GM12891 (cell line): ENCODE measurements at regions not wholly inside any gene's neighbourhood (a gene's known extent, or its start where the extent isn't known, plus 50 kb on each side); places are given as distances from the start of the nearest gene placed in this dataset.
A peak's percentile ranks its signal among the peaks of the same experiment; 100 is the strongest.
"Not testable (repeated sequence)": the region's sequence is repeated elsewhere in the genome, so short reads cannot be mapped to it uniquely, and the experiment has no call there.

Source experiments
- DNase-seq: peaks from one replicate; pipeline ENCODE4 v3.0.0; 2011; ENCODE audit warnings: low spot score; ENCODE audit not compliant: insufficient read length
- FAIRE-seq: peaks from 2 replicates; lab custom pipeline; 2011; peaks lifted over from hg19 to GRCh38; lab: Jason Lieb, UNC
- PAX5 ChIP-seq: IDR thresholded peaks from 2 replicates; pipeline ENCODE4 v1.6.1; 2011; ENCODE audit warnings: low read length, moderate library complexity, mild to moderate bottlenecking; ENCODE audit not compliant: insufficient read depth, severe bottlenecking
- POLR2A ChIP-seq: IDR thresholded peaks from 2 replicates; pipeline ENCODE4 v1.6.1; 2011; ENCODE audit warnings: low read depth, low read length, control low read depth
- POLR2AphosphoS5 ChIP-seq: IDR thresholded peaks from 2 replicates; pipeline ENCODE4 v1.6.1; 2011; ENCODE audit warnings: low read depth, low read length, control low read depth
- POU2F2 ChIP-seq: IDR thresholded peaks from 2 replicates; pipeline ENCODE4 v1.6.1; 2011; ENCODE audit warnings: low read depth, mild to moderate bottlenecking, control low read depth, low read length, moderate library complexity
- SPI1 ChIP-seq: IDR thresholded peaks from 2 replicates; pipeline ENCODE4 v1.6.1; 2011; ENCODE audit warnings: low read depth, low read length, control low read depth
- TAF1 ChIP-seq: IDR thresholded peaks from 2 replicates; pipeline ENCODE4 v1.6.1; 2011; ENCODE audit warnings: low read depth, low read length, control low read depth

DNA sequence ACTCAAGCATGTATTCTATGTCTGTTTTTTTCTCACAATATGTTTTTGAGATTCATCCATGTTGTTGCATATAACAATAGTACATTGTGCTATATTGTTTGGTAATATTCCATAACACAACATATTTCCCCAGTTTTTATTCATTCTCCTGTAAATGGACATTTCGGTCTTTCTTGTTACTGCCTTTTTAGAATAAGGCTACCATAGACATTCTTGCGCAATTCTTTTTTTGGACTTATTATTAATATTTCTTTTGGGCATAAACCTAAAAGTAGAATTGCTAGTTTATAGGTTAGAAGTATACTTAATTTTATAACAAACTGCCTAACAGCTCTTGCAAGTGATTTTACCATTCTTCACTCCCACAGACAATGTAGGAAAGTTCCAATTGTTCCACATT, 573.0 kb downstream of the ADGRL2 start:
- TF ChIP-seq POLR2A (no peak), TAF1 (no peak), POU2F2 (no peak), PAX5 (no peak), SPI1 (no peak), POLR2AphosphoS5 (no peak)
- FAIRE-seq = no peak

DNA sequence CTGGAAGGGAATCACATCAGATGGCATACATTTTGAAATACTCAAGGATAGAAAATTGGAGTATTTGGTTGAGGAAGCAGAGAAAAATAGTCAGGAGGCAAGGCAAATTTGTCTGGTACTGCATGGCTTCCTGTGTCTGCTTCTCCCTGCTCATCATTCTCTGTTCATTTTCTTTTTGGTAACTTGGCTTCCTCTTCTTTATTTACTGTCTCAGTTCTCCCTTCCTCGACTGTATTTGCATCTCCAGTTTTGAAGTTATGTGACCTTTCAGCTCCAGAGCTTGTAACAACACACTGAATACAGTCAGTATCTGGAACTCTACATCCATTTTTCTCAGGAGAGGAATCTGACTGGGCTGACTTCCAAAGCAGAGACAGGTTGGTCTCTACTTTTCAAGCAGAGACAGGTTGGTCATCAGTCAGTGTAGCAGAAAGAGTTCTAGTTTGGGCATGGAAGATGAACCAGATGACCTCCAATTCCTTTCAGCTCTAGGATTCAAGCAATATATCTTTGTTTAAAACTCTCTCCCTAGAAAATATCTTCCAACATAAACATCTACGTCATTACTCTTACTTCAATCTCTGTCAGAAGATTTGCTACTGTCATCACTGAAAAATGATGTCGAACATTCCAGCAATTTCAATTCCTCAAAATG, 571.2 kb downstream of the ADGRL2 start:
- FAIRE-seq = peak; percentile 20
- TF ChIP-seq POLR2AphosphoS5 (no peak), POU2F2 (no peak), TAF1 (no peak), POLR2A (no peak), SPI1 (no peak), PAX5 (no peak)
- DNase-seq = no peak

More for the DNA sequence above, 573.0 kb downstream of the ADGRL2 start:
- DNase-seq = no peak

DNA sequence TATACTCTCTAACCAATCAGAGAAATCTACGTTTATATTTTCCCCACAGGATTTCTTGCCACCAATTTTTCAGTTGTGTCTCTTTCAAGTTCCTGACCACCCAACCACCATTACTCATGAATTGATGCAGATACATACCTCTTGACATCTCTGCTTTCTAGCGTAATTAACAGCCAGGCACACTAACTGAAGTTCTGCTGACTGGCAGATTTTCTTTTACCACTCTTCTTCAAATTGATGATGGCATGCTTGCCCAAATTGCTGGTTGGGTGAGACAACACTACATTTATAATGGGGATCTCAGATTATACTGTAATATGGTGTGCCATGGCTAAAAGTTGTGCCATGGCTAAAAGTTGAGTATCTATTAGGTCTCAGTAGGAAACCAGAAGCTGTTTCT, 566.7 kb downstream of the ADGRL2 start:
- no peak for DNase-seq
- no peak for TF ChIP-seq POLR2A
- TF ChIP-seq PAX5 = no peak
- no peak for TF ChIP-seq SPI1
- no peak for TF ChIP-seq POLR2AphosphoS5
- TF ChIP-seq TAF1 = no peak
- TF ChIP-seq POU2F2 = no peak
- no peak for FAIRE-seq

DNA sequence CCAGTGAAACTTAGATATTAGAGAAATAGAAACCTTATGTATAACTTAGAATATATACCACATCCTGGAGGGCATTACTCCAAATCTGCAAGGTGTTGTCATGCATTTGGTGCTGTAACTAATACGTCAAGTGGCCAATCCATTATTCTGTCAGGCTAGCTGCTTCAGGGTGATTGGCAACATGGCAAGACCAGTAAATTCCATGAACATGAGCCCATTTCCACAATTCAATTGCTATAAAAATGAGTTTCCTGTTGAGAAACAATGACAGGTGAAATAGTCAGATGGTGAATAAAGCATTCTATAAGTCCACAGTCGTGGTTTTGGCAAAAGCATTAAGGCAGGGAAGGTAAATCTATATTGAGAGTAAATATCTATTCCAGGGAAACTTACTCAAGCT, 566.0 kb downstream of the ADGRL2 start:
- no peak for FAIRE-seq
- TF ChIP-seq SPI1 = no peak
- TF ChIP-seq POU2F2 = no peak
- no peak for TF ChIP-seq TAF1
- no peak for TF ChIP-seq PAX5
- TF ChIP-seq POLR2AphosphoS5 = no peak
- TF ChIP-seq POLR2A = no peak
- no peak for DNase-seq

DNA sequence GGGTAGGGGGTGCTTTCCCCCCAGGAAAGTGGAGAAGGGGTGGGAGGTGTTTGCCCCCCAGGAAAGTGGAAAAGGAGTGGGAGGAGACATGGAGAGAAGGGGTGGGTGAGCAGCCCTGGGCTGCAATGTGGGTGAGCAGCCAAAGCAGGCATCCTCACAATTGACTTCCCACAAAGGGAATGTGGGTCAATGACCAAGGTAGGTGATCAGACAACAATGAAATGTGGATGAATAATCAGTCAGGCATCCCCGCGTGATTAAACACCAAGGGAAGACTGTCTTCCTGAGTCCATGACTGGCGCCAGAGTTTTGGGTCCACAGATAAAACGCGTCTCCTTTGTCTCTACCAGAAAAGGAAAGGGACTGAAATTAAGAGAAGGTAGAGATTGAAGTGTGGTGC, 558.8 kb downstream of the ADGRL2 start:
- not testable (repeated sequence) for DNase-seq, FAIRE-seq

DNA sequence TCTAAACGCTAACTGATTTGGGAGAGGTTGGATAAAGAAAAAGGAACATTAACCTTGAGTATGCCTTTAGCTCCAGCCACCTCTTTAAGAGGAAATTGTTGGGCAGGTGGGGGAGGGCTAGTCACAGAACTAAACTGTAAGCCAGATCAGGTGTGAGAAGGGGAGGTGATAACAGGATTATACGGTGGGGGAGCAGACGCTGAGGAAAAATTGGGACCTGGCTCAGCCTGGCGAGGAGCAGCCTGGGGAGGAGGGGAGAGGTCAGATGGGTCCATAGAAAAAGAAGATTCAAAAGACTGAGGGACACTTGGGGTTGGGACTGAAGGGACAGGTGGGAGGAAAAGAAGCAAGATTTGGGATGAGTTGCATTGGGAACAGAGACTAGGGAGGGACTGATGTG, 558.0 kb downstream of the ADGRL2 start:
- DNase-seq, FAIRE-seq: not testable (repeated sequence)

DNA sequence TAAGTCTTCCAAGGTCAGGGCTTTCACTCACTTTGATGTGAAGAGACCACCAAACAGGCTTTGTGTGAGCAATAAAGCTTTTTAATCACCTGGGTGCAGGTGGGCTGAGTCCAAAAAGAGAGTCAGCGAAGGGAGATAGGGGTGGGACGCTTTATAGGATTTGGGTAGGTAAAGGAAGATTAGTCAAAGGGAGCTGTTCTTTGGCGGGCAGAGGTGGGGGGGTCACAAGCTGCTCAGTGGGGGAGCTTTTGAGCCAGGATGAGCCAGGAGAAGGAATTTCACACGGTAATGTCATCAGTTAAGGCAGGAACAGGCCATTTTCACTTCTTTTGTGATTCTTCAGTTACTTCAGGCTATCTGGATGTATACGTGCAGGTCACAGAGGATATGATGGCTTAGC, 553.8 kb downstream of the ADGRL2 start:
- FAIRE-seq, DNase-seq: not testable (repeated sequence)

DNA sequence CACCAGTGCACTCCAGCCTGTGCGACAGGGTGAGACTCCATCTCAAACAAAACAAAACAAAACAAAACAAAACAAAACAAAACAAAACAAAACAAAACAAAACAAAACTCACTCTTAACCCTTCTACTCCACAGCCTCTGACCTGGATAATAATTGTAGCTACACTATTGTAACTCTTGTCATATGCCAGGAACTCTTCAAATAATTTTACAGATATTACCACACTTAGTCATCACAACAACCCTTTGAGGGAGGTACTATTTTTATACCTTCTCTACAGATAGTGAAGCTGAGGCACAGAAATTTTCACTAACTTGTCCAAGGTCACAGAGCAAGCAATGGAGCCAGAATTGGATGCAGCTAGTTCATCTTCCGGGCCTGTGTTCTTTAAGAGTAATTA, 547.8 kb downstream of the ADGRL2 start:
- no peak for TF ChIP-seq TAF1
- FAIRE-seq (no peak), DNase-seq (no peak)

DNA sequence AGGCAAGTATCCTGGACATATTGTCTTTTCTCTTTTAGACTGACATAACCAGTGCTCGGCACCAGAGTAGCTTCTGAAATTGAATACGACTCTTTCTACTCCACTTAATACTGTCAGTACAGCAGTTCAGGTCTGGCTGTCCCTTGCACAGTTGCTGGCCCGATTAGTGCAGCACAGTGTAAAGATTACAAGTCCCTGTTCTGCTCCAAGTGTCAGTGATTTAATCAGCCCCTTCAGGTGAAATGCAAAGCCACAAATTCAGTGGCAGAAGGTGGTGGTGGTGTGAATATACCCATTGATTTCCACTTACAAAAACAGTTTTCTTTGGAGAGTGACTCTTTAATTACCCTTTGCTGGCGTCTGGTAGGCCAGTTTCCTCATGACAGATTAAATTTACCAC, 545.4 kb downstream of the ADGRL2 start:
- FAIRE-seq = no peak
- no peak for DNase-seq
- TF ChIP-seq SPI1 = no peak
- no peak for TF ChIP-seq TAF1

DNA sequence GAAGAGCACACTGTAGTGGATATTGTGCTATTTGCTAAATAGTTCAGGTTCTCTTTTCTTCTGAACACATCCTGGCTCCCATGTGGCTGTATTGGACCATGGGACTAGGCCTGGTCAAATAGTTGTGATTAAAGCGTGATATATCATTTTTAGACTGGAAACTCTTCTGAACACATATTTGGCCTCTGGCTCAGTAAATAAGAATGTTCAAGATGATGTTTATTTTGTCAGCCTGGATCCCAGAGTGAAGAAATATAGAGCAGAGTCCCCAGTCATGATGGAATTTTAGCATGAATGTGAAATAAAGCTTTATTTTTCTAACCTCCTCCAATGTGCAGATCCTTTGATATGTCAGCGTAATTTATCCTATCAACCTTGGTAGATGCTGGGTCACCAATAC, 542.6 kb downstream of the ADGRL2 start:
- DNase-seq (no peak), FAIRE-seq (no peak)
- TF ChIP-seq PAX5 (no peak), SPI1 (no peak), TAF1 (no peak), POLR2A (no peak), POLR2AphosphoS5 (no peak), POU2F2 (no peak)

DNA sequence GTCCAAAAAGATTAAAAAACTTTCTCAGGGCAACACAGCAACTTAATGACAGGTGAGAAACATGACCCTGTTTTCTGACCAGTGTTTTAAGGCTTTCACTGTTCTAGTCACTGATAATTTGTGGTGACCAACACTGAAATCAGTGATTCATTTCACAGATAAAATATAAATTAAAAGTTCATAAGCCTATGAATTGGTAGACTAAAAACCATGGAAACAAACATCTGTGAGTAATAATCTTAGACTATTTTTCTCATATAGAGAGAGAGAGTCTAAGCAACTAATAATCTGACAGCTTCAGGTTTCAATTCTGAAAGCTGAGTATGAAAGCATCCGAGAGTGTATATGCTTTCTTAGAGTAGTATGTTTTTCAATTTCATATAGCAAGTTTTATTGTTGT, 536.9 kb downstream of the ADGRL2 start:
- no peak for TF ChIP-seq POLR2A
- TF ChIP-seq PAX5 = no peak
- no peak for TF ChIP-seq TAF1
- TF ChIP-seq SPI1 = no peak
- no peak for TF ChIP-seq POU2F2
- no peak for TF ChIP-seq POLR2AphosphoS5
- FAIRE-seq (no peak), DNase-seq (no peak)
